ENCODE measurements at regions not wholly inside any gene's neighbourhood (a gene's known extent, or its start where the extent isn't known, plus 50 kb on each side); places are given as distances from the start of the nearest gene placed in this dataset.

DNA sequence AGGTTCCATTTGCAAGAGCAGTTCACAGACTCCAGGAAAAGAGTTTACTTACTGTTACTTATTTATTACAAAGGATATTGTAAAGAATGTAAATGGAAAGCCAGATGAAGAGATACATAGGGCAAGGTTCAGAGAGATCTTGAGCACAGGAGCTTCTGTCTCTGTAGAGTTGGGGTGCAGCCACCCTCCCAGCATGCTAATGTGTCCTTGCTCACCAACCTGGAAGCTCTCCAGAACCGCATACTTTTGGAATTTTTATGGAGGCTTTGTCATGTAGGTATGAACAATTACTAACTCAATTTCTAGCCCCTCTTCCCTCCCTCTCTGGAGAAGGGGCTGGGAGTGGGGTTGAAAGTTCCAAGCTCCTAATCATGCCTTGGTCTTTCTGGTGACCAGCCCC is 857.2 kb downstream of the RPA4 start:
- TF ChIP-seq ZFX (IDR thresholded peaks at IDR 0.05) = no peak
- TF ChIP-seq, protein P1, sequence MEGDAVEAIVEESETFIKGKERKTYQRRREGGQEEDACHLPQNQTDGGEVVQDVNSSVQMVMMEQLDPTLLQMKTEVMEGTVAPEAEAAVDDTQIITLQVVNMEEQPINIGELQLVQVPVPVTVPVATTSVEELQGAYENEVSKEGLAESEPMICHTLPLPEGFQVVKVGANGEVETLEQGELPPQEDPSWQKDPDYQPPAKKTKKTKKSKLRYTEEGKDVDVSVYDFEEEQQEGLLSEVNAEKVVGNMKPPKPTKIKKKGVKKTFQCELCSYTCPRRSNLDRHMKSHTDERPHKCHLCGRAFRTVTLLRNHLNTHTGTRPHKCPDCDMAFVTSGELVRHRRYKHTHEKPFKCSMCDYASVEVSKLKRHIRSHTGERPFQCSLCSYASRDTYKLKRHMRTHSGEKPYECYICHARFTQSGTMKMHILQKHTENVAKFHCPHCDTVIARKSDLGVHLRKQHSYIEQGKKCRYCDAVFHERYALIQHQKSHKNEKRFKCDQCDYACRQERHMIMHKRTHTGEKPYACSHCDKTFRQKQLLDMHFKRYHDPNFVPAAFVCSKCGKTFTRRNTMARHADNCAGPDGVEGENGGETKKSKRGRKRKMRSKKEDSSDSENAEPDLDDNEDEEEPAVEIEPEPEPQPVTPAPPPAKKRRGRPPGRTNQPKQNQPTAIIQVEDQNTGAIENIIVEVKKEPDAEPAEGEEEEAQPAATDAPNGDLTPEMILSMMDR (conservative IDR thresholded peaks at IDR 0.05) = no peak
